Ectodermal cell (in vitro differentiated cells): ENCODE measurements at regions not wholly inside any gene's neighbourhood (a gene's known extent, or its start where the extent isn't known, plus 50 kb on each side); places are given as distances from the start of the nearest gene placed in this dataset.

Source experiments
- H3K27ac ChIP-seq: 2 replicates; pipeline ENCODE4 v1.7.0; 2013; ENCODE audit warnings: mild to moderate bottlenecking, low read depth, low read length; ENCODE audit not compliant: insufficient read depth, poor library complexity, severe bottlenecking
- H3K27me3 ChIP-seq: 2 replicates; pipeline ENCODE4 v1.7.0; 2013; ENCODE audit warnings: mild to moderate bottlenecking, low read length; ENCODE audit not compliant: insufficient read depth, control insufficient read depth, poor library complexity, severe bottlenecking
- H3K36me3 ChIP-seq: one replicate; pipeline ENCODE4 v1.7.0; 2013; ENCODE audit warnings: low read length; ENCODE audit not compliant: control insufficient read depth, insufficient read depth
- H3K4me1 ChIP-seq: one replicate; pipeline ENCODE4 v1.7.0; 2013; ENCODE audit warnings: low read length; ENCODE audit not compliant: control insufficient read depth, insufficient read depth
- H3K4me3 ChIP-seq: 2 replicates; pipeline ENCODE4 v1.7.0; 2013; ENCODE audit warnings: low read depth, low read length, control low read depth; ENCODE audit not compliant: insufficient read depth
- H3K9me3 ChIP-seq: 2 replicates; pipeline ENCODE4 v1.7.0; 2013; ENCODE audit warnings: mild to moderate bottlenecking, low read length, moderate library complexity; ENCODE audit not compliant: control insufficient read depth
- WGBS, 2 experiments: methylation state at CpG; one replicate each; pipeline ENCODE4 v1.1.7; 2013; ENCODE audit warnings: missing lambda C conversion rate in 2 of 2; 5-methylcytosine and 5-hydroxymethylcytosine counted together

DNA sequence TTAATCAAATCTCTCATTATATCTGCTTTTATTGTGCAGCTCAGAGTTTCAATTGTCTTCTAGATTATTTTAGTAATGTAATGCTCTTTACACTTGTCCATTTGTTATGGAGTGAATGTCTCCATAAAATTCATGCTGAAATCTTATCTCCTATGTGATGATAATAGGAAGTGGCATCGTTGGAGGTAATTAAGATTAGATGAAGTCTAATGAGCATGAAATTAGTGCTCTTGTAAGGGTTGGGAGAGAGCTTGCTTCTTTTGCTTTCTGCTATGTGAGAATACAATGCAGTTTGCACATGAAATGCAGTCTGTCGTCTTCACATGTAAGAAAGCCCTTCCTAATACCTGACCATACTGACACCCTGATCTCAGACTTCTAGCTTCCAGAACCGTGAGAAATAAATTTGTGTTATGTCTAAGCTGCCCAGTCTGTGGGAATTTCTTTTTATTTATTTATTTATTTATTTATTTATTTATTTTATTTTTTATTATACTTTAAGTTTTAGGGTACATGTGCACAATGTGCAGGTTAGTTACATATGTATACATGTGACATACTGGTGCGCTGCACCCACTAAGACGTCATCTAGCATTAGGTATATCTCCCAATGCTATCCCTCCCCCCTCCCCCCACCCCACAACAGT is 1399.2 kb upstream of the CDH6 start:
- Histone ChIP-seq H3K36me3 (no peaks in the 10 kb centered on the region), H3K27ac (no peak overlapping the region), H3K4me3 (no peak overlapping the region), H3K27me3 (no peaks in the 10 kb centered on the region), H3K9me3 (no peaks in the 10 kb centered on the region), H3K4me1 (no peaks in the 10 kb centered on the region)
- WGBS, 2 experiments: 54 to 62% methylated on average over 4 of the region's 5 CpGs

GRCh38 chr5:29790281-29790680 is 1403.2 kb upstream of the CDH6 start:
- H3K27ac ChIP-seq: no peak overlapping the region
- H3K4me1 ChIP-seq: no peaks in the 10 kb centered on the region
- no peaks in the 10 kb centered on the region for H3K9me3 ChIP-seq
- no peaks in the 10 kb centered on the region for H3K36me3 ChIP-seq
- no peak overlapping the region for H3K4me3 ChIP-seq
- no peaks in the 10 kb centered on the region for H3K27me3 ChIP-seq

DNA sequence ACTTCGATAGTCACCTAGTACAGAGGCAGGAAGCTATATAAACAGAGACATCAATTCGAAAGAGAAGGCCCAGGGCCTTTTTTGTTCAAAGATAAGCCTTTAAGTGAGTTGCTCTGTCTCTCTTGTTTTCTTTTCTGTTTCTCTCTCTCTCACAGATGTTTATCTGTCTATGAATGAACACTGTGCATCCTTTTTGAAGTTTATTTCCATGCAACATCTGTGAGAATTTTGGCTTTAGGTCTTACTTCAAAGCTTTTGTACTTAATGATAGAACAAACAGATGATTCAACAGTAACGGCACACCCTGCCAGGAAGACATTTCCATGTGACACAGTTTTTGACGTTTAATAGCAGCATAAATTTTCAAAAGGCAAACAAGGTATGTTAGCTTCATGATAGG is 1413.1 kb upstream of the CDH6 start:
- Histone ChIP-seq H3K4me3 (no peak overlapping the region), H3K36me3 (no peaks in the 10 kb centered on the region), H3K27ac (no peak overlapping the region), H3K4me1 (no peaks in the 10 kb centered on the region), H3K27me3 (no peaks in the 10 kb centered on the region), H3K9me3 (no peaks in the 10 kb centered on the region)
- WGBS, 2 experiments: 90 to 91% methylated on average over 4 of the region's 4 CpGs

DNA sequence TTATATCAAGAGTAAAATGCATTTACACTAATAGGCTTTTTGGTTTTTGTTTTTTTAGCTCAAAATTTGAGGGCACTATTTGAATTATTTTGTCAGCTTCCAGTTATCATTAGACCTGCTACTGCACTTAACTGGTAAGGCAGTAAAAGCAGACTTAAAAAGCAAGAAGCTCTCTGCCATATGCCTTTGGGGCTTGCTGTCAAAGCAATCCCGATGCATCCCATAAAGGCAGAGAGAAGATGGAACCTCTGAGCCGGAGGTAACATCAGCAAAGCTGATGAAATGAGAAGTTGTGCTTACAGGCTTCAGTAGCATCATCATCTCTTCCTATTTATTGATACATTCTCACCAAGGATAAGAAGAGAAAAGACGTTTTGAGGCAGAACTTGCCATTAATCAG is 1414.3 kb upstream of the CDH6 start:
- no peaks in the 10 kb centered on the region for H3K27me3 ChIP-seq
- no peak overlapping the region for H3K27ac ChIP-seq
- H3K4me1 ChIP-seq: no peaks in the 10 kb centered on the region
- no peaks in the 10 kb centered on the region for H3K9me3 ChIP-seq
- no peak overlapping the region for H3K4me3 ChIP-seq
- no peaks in the 10 kb centered on the region for H3K36me3 ChIP-seq
- WGBS, 2 experiments: 94 to 97% methylated on average over 2 to 3 of the region's 3 CpGs

DNA sequence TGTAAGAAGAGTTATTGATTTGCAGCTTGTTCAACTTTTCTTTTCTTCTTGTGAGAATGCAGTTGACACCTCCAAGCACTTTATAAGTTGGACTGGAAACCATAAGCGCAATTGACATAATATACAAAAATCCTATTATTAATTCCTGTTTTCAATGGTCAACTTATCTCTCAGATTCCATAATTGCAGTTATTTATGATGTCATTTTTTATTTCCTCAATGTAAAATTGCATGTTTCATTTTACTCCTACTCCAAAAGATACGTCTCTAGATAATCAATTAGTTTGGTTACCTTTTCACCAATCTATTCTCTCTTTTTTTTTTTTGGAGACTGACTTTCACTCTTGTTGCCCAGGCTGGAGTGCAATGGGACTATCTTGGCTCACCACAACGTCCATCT is 1416.1 kb upstream of the CDH6 start:
- Histone ChIP-seq H3K4me1 (no peaks in the 10 kb centered on the region), H3K27me3 (no peaks in the 10 kb centered on the region), H3K27ac (no peak overlapping the region), H3K36me3 (no peaks in the 10 kb centered on the region), H3K4me3 (no peak overlapping the region), H3K9me3 (no peaks in the 10 kb centered on the region)
- WGBS, 2 experiments: 95% methylated on average over 3 of the region's 3 CpGs

DNA sequence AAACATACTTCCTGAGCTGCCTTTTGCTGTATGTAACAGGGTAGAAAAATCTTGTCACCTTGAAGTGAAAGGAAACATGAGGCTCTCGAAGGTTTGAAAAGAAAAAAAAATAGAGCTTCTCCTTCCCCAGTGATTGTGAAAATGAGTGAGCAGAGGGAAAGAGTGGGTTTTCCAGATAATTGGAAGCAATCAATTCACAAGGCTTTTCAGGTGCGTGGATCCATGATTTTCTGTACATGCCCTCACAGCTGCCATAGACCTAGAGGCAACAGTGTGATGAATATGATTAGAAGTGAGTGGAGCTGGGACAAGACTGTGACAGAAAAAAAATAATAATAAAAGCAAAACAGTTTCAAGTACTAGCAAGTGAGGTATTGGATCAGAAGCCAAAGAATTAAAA is 1422.5 kb upstream of the CDH6 start:
- H3K9me3 ChIP-seq: no peaks in the 10 kb centered on the region
- H3K27me3 ChIP-seq: no peaks in the 10 kb centered on the region
- no peak overlapping the region for H3K27ac ChIP-seq
- no peak overlapping the region for H3K4me3 ChIP-seq
- H3K36me3 ChIP-seq: no peaks in the 10 kb centered on the region
- no peaks in the 10 kb centered on the region for H3K4me1 ChIP-seq
- 88 to 100% methylated on average over 2 of the region's 2 CpGs for WGBS, 2 experiments

GRCh38 chr5:29769474-29769873 is 1424.0 kb upstream of the CDH6 start:
- no peaks in the 10 kb centered on the region for H3K9me3 ChIP-seq
- WGBS, 2 experiments: 93 to 95% methylated on average over 5 of the region's 5 CpGs
- H3K36me3 ChIP-seq: no peaks in the 10 kb centered on the region
- H3K27ac ChIP-seq: no peak overlapping the region
- H3K4me1 ChIP-seq: no peaks in the 10 kb centered on the region
- no peak overlapping the region for H3K4me3 ChIP-seq
- no peaks in the 10 kb centered on the region for H3K27me3 ChIP-seq

DNA sequence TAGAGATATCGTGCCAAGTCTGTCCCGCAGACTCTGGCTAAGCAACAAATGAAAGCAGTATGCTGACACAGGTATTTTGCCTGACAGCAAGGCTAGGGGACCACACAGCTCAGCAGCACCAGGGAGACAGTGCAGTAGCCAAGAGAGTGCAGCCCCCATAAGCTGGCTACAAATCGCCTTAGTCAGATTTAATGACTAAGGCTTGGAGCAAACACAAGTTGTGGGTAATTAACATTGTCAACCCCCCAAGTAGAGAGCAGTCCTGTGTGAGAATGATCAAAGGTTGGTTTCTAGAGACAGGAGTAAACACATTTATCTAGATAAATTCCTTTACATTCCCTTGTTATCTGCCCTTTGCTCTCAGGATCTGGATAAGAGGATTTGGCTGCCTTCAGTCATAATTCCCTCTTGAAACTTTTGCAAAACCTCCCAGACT is 1434.5 kb upstream of the CDH6 start:
- H3K4me1 ChIP-seq: no peaks in the 10 kb centered on the region
- H3K36me3 ChIP-seq: no peaks in the 10 kb centered on the region
- H3K9me3 ChIP-seq: no peaks in the 10 kb centered on the region
- H3K4me3 ChIP-seq: no peak overlapping the region
- WGBS, 2 experiments: 75 to 82% methylated on average over 3 of the region's 3 CpGs
- H3K27me3 ChIP-seq: no peaks in the 10 kb centered on the region
- peak overlapping the region; percentile 50 for H3K27ac ChIP-seq

GRCh38 chr5:29750453-29750852 is 1443.0 kb upstream of the CDH6 start:
- no peak overlapping the region for H3K27ac ChIP-seq
- WGBS, 2 experiments: no CpG with 5 or more reads among the region's 2 CpGs
- no peaks in the 10 kb centered on the region for H3K27me3 ChIP-seq
- H3K36me3 ChIP-seq: no peaks in the 10 kb centered on the region
- no peaks in the 10 kb centered on the region for H3K4me1 ChIP-seq
- H3K9me3 ChIP-seq: no peaks in the 10 kb centered on the region
- no peak overlapping the region for H3K4me3 ChIP-seq

DNA sequence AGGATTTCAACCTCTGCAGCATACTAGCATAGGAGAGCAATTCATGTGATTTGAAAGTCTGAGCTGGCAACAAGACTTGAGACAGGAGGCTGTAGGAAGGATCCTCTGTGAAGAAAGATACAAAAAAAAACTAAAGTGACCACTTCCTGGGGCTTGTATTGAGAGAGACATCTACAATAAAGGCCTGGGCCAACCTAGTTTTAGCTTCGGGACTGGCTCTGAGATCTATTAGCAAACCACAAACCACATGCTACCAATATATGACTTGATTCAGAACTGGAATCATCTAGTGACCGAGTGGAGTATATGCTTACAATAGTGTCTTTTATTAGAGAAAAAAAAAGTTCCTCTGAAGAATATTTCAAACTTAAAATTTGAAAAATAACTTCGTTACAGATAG is 1448.9 kb upstream of the CDH6 start:
- H3K4me1 ChIP-seq: no peaks in the 10 kb centered on the region
- no peak overlapping the region for H3K4me3 ChIP-seq
- H3K36me3 ChIP-seq: no peaks in the 10 kb centered on the region
- no peaks in the 10 kb centered on the region for H3K27me3 ChIP-seq
- no peaks in the 10 kb centered on the region for H3K9me3 ChIP-seq
- WGBS, 2 experiments: 89 to 94% methylated on average over 1 to 2 of the region's 3 CpGs
- no peak overlapping the region for H3K27ac ChIP-seq

DNA sequence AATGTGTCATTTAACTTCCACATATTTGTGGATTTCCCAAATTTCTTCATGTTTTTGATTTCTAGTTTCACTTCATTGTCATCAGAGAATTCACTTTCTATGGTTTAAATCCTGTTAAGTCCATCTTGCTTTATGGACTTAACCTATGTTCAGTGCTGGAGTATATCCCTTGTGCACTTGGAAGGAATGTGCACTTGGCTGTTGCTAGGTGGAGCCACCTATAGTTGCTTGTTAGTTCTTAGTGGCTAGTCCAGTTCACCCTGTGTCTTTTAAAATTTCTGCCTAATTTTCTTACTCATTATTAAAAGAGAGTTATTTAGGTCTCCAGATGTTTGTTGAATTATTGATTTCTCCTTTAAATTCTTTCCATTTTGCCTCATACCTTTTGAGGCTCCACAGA is 1472.5 kb upstream of the CDH6 start:
- H3K27ac ChIP-seq: no peak overlapping the region
- H3K36me3 ChIP-seq: no peaks in the 10 kb centered on the region
- no peak overlapping the region for H3K4me3 ChIP-seq
- no peaks in the 10 kb centered on the region for H3K4me1 ChIP-seq
- no peaks in the 10 kb centered on the region for H3K9me3 ChIP-seq
- no peaks in the 10 kb centered on the region for H3K27me3 ChIP-seq
